ENCODE measurements at regions not wholly inside any gene's neighbourhood (a gene's known extent, or its start where the extent isn't known, plus 50 kb on each side); places are given as distances from the start of the nearest gene placed in this dataset.

- TF ChIP-seq, protein P1, sequence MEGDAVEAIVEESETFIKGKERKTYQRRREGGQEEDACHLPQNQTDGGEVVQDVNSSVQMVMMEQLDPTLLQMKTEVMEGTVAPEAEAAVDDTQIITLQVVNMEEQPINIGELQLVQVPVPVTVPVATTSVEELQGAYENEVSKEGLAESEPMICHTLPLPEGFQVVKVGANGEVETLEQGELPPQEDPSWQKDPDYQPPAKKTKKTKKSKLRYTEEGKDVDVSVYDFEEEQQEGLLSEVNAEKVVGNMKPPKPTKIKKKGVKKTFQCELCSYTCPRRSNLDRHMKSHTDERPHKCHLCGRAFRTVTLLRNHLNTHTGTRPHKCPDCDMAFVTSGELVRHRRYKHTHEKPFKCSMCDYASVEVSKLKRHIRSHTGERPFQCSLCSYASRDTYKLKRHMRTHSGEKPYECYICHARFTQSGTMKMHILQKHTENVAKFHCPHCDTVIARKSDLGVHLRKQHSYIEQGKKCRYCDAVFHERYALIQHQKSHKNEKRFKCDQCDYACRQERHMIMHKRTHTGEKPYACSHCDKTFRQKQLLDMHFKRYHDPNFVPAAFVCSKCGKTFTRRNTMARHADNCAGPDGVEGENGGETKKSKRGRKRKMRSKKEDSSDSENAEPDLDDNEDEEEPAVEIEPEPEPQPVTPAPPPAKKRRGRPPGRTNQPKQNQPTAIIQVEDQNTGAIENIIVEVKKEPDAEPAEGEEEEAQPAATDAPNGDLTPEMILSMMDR (IDR thresholded peaks at IDR 0.05): no peak
- TF ChIP-seq POLR2A (IDR thresholded peaks at IDR 0.05): no peak
- Histone ChIP-seq H3K27me3 (peaks cover 0 to 31% (median 0%) of the 10 kb centered on the region in 4 donors), H3K4me1 (no peaks in the 10 kb centered on the region), H3K36me3 (no peaks in the 10 kb centered on the region), H3K4me3 (no peak overlapping the region), H3K9me3 (no peaks in the 10 kb centered on the region), H3K27ac (no peak overlapping the region)
- intact Hi-C loops (cut with DNase I): no loop called here
- WGBS, 2 donors: 61 to 65% methylated on average over 7 to 9 of the region's 9 CpGs
- DNase-seq: no peak
Observed at GRCh38 chr12:131505561-131505960, 205.3 kb upstream of the SFSWAP start.

DNA sequence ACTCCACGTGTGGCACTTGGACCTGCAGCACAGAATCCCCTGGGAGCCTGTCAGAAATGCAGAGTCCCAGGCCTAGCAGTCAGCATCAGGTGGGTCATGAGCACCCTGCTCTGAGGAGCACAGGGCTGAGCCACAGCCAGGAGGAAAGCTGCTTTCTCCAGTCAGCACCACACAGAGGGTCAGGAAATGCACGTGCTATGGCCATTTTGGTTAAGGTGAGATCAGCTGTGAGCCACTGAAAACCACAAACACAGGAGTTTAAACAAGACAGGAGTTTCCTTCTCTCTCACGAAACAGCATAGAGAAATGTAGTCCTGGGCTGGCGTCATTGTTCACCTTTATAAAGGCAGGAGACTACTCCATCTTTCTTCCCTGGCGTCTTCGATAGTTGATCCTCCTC lies 204.5 kb upstream of the SFSWAP start:
- 86 to 88% methylated on average over 5 of the region's 6 CpGs for WGBS, 2 donors
- Histone ChIP-seq H3K4me3 (no peak overlapping the region), H3K36me3 (no peaks in the 10 kb centered on the region), H3K27me3 (peaks cover 0 to 33% (median 0%) of the 10 kb centered on the region in 4 donors), H3K27ac (no peak overlapping the region), H3K9me3 (no peaks in the 10 kb centered on the region), H3K4me1 (peaks cover 0 to 2% (median 0%) of the 10 kb centered on the region in 3 donors)
- intact Hi-C loops (cut with DNase I): no loop called here
- TF ChIP-seq POLR2A (IDR thresholded peaks at IDR 0.05): no peak
- TF ChIP-seq, protein P1 (IDR thresholded peaks at IDR 0.05): no peak
- DNase-seq: no peak

DNA sequence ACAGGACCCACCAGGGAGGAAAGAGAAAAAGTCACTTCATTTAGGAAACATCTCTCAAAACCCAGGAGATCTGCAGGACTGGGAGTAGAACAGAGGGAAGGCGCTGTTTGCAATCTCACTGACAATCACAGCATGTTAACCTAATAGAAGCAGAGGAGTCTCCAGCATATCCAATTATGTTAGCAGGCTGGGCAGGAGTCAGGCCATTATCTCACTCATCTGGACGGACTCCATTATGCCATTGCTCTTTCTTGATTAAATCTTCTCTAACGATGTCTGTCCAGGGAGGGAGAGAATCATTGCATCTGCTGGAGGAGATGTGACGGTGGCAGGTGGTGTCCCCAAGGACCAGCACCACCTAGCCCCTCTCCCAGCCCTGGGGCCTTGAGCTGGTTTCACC lies 203.8 kb upstream of the SFSWAP start:
- peaks cover 0 to 3% (median 0%) of the 10 kb centered on the region in 3 donors for H3K4me1 ChIP-seq
- H3K4me3 ChIP-seq: no peak overlapping the region
- 89 to 90% methylated on average over 3 to 4 of the region's 4 CpGs for WGBS, 2 donors
- DNase-seq: no peak
- no peaks in the 10 kb centered on the region for H3K36me3 ChIP-seq
- TF ChIP-seq, protein P1 (IDR thresholded peaks at IDR 0.05): no peak
- TF ChIP-seq POLR2A (IDR thresholded peaks at IDR 0.05): no peak
- peaks cover 0 to 40% (median 0%) of the 10 kb centered on the region in 4 donors for H3K27me3 ChIP-seq
- intact Hi-C loops (cut with DNase I): no loop called here
- no peaks in the 10 kb centered on the region for H3K9me3 ChIP-seq
- H3K27ac ChIP-seq: no peak overlapping the region

DNA sequence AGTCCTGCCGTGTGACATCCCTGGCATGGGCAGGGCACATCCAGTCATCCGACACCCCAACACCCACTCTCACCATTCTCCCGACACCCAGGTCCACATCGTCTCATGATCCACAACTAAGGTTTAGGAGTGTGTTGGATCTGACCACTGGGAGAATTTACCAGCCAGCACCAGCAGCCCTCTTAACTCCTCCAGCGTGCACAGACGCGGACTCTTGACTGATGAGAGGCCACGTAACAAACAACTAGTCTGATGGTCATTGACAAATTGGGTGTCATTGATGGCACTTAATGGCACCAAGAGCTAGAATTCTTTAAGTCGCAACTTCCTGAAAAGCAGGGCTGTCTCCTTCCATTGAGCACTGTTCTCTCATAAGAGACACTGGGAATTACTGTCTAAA lies 203.0 kb upstream of the SFSWAP start:
- intact Hi-C loops (cut with DNase I): no loop called here
- DNase-seq: no peak
- H3K36me3 ChIP-seq: no peaks in the 10 kb centered on the region
- H3K27me3 ChIP-seq: peaks cover 0 to 44% (median 0%) of the 10 kb centered on the region in 4 donors
- TF ChIP-seq, protein P1 (IDR thresholded peaks at IDR 0.05): no peak
- TF ChIP-seq POLR2A (IDR thresholded peaks at IDR 0.05): no peak
- WGBS, 2 donors: 74 to 78% methylated on average over 9 of the region's 9 CpGs
- H3K9me3 ChIP-seq: no peaks in the 10 kb centered on the region
- H3K27ac ChIP-seq: no peak overlapping the region
- H3K4me3 ChIP-seq: no peak overlapping the region
- peaks cover 0 to 3% (median 0%) of the 10 kb centered on the region in 3 donors for H3K4me1 ChIP-seq

- Histone ChIP-seq H3K4me1 (peaks cover 0 to 3% (median 0%) of the 10 kb centered on the region in 3 donors), H3K4me3 (no peak overlapping the region), H3K27ac (no peak overlapping the region), H3K9me3 (no peaks in the 10 kb centered on the region), H3K36me3 (no peaks in the 10 kb centered on the region), H3K27me3 (peaks cover 0 to 57% (median 0%) of the 10 kb centered on the region in 4 donors)
- 76 to 92% methylated on average over 7 of the region's 7 CpGs for WGBS, 2 donors
- no peak for DNase-seq
- intact Hi-C loops (cut with DNase I): no loop called here
- TF ChIP-seq, protein P1 (IDR thresholded peaks at IDR 0.05): no peak
- no peak for TF ChIP-seq POLR2A (IDR thresholded peaks at IDR 0.05)
Observed at GRCh38 chr12:131509701-131510100, 201.2 kb upstream of the SFSWAP start.

Measured in esophagus squamous epithelium (tissue), 5 donors.